ENCODE measurements at regions not wholly inside any gene's neighbourhood (a gene's known extent, or its start where the extent isn't known, plus 50 kb on each side); places are given as distances from the start of the nearest gene placed in this dataset.
"Not testable (repeated sequence)": the region's sequence is repeated elsewhere in the genome, so short reads cannot be mapped to it uniquely, and the experiment has no call there.

GRCh38 chr18:38663270-38663669 lies 1097.7 kb upstream of the CELF4 start:
- no peak for DNase-seq (ENCODE audit: low spot score)

- no peak for DNase-seq (ENCODE audit: low spot score)
Measured at GRCh38 chr18:38654946-38655345, 1089.3 kb upstream of the CELF4 start.

- no peak for DNase-seq (ENCODE audit: low spot score)
Measured at GRCh38 chr18:38651736-38652135, 1086.1 kb upstream of the CELF4 start.

- DNase-seq (ENCODE audit: low spot score), result no peak
Measured at GRCh38 chr18:38648179-38648578, 1082.6 kb upstream of the CELF4 start.

GRCh38 chr18:38646296-38646695 lies 1080.7 kb upstream of the CELF4 start:
- DNase-seq (ENCODE audit: low spot score), result no peak

- DNase-seq (ENCODE audit: low spot score), result no peak
Measured at GRCh38 chr18:38644875-38645641, 1079.5 kb upstream of the CELF4 start.

GRCh38 chr18:38642711-38643110 lies 1077.1 kb upstream of the CELF4 start:
- DNase-seq (ENCODE audit: low spot score), result no peak

- DNase-seq (ENCODE audit: low spot score), result not testable (repeated sequence)
Measured at GRCh38 chr18:38639700-38640099, 1074.1 kb upstream of the CELF4 start.

- DNase-seq (ENCODE audit: low spot score), result no peak
Measured at GRCh38 chr18:38635709-38636430, 1070.3 kb upstream of the CELF4 start.

- no peak for DNase-seq (ENCODE audit: low spot score)
Measured at GRCh38 chr18:38634117-38634516, 1068.5 kb upstream of the CELF4 start.

- no peak for DNase-seq (ENCODE audit: low spot score)
Measured at GRCh38 chr18:38633333-38633732, 1067.7 kb upstream of the CELF4 start.

GRCh38 chr18:38619129-38619528 lies 1053.5 kb upstream of the CELF4 start:
- DNase-seq (ENCODE audit: low spot score), result no peak

GRCh38 chr18:38616306-38616705 lies 1050.7 kb upstream of the CELF4 start:
- no peak for DNase-seq (ENCODE audit: low spot score)

- DNase-seq (ENCODE audit: low spot score), result no peak
Measured at GRCh38 chr18:38612904-38613303, 1047.3 kb upstream of the CELF4 start.

GRCh38 chr18:38611036-38611964 lies 1045.7 kb upstream of the CELF4 start:
- DNase-seq (ENCODE audit: low spot score), result no peak

- no peak for DNase-seq (ENCODE audit: low spot score)
Measured at GRCh38 chr18:38606841-38607240, 1041.2 kb upstream of the CELF4 start.

GRCh38 chr18:38602341-38602740 lies 1036.7 kb upstream of the CELF4 start:
- no peak for DNase-seq (ENCODE audit: low spot score)

- DNase-seq (ENCODE audit: low spot score), result no peak
Measured at GRCh38 chr18:38587571-38587970, 1022.0 kb upstream of the CELF4 start.

GRCh38 chr18:38586327-38586726 lies 1020.7 kb upstream of the CELF4 start:
- DNase-seq (ENCODE audit: low spot score), result no peak

- no peak for DNase-seq (ENCODE audit: low spot score)
Measured at GRCh38 chr18:38579764-38580163, 1014.2 kb upstream of the CELF4 start.

GRCh38 chr18:38576916-38577315 lies 1011.3 kb upstream of the CELF4 start:
- DNase-seq (ENCODE audit: low spot score), result no peak

- no peak for DNase-seq (ENCODE audit: low spot score)
Measured at GRCh38 chr18:38576349-38576748, 1010.8 kb upstream of the CELF4 start.
